GM13976 (cell line): ENCODE measurements at regions not wholly inside any gene's neighbourhood (a gene's known extent, or its start where the extent isn't known, plus 50 kb on each side); places are given as distances from the start of the nearest gene placed in this dataset.

Source experiments
- DNase-seq: peaks from one replicate; pipeline ENCODE4 v3.0.0; 2012; ENCODE audit warnings: low spot score
- in situ Hi-C: fragments of 300-500 bp; cut with MboI; formaldehyde crosslinking; loops from one replicate; pipeline ENCODE4 v1.12.0; 2022; ENCODE audit warnings: low sequenced_read_pairs, mixed read lengths, inconsistent platforms; ENCODE audit not compliant: unreplicated experiment
- TF ChIP-seq, protein P1 (sequence below): IDR thresholded peaks from 2 replicates; pipeline ENCODE4 v1.5.1; 2012; ENCODE audit warnings: borderline replicate concordance, mild to moderate bottlenecking; ENCODE audit not compliant: insufficient read depth; ENCODE audit errors: extremely low read depth, missing control alignments, control extremely low read depth

DNA sequence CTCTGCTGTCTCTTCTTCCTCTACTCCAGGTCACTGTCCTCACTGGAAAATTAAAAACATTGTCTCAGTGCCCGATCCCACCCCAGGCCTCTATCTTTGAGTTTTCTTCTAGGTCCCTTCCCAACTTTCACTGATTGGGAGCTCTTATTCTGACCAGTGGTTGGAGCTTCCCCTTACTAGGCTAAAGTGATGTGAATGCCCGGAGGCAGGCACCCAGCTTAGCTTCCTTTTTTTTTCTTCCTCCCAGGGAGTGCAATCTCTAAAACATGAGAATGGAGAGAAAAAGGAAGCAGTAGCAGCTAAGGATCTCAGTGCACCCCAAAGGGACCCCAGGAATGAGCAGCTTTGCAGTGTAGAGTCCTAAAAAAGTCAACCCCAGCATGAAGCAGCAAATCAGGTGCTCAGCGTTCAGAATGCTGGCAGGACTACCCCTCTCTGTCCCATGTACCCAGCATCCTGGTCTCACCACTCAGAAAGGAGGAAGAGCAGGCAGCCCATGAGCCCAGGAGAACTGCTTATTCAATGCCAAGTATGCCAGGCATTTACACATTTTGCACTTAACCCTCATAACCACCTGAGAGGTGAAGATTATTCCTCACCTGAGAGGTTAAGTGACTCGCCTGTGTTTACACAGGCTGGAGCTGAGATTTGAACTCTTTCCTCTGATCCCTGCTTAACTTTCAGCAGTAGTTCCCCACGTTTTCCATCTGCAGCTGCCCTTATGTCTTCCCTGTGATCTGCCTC lies 146.2 kb upstream of the PWP1 start:
- in situ Hi-C loops = no loop called here
- TF ChIP-seq, protein P1, sequence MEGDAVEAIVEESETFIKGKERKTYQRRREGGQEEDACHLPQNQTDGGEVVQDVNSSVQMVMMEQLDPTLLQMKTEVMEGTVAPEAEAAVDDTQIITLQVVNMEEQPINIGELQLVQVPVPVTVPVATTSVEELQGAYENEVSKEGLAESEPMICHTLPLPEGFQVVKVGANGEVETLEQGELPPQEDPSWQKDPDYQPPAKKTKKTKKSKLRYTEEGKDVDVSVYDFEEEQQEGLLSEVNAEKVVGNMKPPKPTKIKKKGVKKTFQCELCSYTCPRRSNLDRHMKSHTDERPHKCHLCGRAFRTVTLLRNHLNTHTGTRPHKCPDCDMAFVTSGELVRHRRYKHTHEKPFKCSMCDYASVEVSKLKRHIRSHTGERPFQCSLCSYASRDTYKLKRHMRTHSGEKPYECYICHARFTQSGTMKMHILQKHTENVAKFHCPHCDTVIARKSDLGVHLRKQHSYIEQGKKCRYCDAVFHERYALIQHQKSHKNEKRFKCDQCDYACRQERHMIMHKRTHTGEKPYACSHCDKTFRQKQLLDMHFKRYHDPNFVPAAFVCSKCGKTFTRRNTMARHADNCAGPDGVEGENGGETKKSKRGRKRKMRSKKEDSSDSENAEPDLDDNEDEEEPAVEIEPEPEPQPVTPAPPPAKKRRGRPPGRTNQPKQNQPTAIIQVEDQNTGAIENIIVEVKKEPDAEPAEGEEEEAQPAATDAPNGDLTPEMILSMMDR = no peak
- DNase-seq = no peak

DNA sequence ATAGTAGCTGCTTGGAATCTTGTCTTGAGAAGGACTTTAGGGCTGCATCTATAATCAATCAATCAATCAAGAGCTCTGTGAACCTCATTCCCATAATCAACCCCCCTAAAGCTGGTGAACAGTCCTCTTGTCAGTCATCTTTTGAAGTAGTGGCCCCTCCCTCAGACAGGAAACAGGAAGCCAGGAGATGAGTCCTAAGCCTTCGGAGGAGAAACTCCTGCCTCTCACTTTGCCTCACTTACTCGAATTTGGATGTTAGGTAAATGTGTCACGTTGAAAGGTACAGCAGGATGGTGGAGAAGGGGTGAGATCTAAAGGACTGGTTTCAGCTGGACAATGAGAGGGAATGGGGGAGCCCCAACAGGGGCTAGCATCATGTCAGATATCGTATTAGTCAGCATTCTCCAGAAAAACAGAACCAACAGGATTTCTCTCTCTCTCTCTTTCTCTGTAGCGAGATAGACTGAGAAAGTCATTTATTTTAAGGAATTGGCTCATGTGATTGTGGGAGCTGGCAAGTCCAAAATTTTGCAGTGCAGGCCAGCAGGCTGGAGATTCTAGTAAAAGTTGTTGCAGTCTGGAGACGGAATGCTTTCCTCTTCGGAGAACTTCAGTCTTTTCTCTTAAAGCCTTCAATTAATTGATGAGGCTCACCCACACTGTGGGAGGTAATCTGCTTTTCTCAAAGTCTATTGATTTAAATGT lies 144.4 kb upstream of the PWP1 start:
- DNase-seq = no peak
- TF ChIP-seq, protein P1 = no peak
- in situ Hi-C loops = no loop called here

DNA sequence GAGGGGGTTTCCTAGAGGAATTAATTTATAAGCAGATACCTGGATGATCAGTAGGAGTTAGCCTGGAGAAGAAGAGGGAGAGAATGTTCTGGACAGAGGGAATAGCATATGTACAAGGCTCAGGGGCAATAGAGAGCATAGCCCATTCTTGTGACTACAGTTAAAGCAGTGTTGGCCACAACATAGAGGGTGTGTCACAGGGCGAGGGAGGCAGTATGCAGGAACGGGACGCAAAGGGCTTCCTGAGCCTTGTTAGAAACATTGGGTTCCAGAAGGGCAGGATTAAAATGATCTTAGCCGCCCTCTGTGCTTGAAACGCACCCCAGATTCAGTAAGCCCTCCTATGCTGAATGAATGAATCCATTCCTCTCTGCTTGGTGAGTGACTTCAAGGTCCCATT lies 142.2 kb upstream of the PWP1 start:
- in situ Hi-C loops = no loop called here
- TF ChIP-seq, protein P1 = no peak
- no peak for DNase-seq

DNA sequence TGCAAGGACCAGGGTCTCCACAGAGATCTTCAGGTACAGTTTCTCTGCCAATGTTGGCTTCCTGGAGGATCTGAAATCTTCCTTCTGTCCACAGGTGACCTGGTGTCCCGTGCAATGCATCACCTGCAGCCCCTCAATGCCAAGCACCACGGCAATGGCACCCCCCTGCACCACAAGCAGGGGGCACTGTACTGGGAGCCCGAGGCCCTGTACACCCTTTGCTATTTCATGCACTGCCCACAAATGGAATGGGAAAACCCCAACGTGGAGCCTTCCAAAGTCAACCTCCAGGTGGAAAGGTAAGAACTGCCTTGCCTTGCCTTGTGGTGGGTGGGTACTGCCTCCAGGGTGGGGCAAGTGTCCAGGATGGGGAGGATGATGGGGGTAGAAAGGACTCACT lies 141.8 kb upstream of the PWP1 start:
- in situ Hi-C loops = no loop called here
- TF ChIP-seq, protein P1 = no peak
- DNase-seq = no peak

DNA sequence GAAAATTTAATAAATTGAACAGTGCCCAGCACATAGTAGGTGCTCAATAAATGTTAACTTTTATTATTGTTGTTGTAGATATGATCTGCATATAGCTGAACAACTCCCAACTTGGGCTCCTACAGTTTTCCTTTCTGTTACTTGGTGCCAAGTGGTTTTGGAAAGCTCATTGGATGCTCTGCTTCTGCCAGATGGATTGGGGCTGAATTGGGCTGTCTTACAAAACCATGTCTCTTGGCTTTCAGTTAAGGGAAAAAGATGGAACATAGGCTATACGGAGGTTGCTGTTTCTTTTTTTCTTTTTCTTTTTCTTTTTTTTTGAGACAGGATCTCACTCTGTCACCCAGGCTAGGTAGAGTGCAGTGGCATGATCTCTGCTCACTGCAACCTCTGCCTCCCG lies 140.7 kb upstream of the PWP1 start:
- TF ChIP-seq, protein P1 = no peak
- no peak for DNase-seq
- in situ Hi-C loops = no loop called here

DNA sequence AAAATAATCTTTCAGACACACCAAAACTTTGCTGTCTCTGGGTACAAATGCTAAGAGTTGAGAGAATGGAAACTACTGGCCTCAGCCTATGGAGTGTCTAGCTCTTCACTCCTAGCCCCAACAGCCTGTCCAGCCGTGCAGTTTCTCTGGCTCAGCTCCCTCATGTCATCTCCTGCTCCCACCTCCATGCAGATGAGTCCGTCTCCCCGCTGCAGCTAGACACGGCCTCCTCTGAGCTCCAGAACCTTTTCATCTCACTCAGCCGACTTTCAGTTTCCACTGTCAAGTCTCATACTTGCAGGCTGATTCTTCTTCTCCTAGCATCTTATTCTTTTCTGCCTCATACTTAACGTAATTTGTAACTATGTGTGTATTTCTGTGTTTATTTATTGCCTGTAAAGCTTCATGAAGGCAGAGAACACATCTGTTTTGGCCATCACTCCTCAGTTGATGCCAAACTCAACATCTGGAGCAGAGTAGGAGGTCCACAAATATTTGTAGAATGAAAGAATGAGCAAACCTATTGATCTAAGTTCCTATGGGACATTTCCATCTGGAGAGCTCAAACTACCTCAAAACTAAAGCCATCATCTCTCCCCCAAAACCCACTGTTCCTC lies 139.8 kb upstream of the PWP1 start:
- TF ChIP-seq, protein P1 = no peak
- DNase-seq = no peak
- in situ Hi-C loops = no loop called here
